ENCODE measurements at regions not wholly inside any gene's neighbourhood (a gene's known extent, or its start where the extent isn't known, plus 50 kb on each side); places are given as distances from the start of the nearest gene placed in this dataset.
"Not testable (repeated sequence)": the region's sequence is repeated elsewhere in the genome, so short reads cannot be mapped to it uniquely, and the experiment has no call there.

GRCh38 chr7:32788174-32788573 lies 103.4 kb downstream of the KBTBD2 start:
- not testable (repeated sequence) for H3K36me3 ChIP-seq (ENCODE audit: control insufficient read depth in 2 of 2, insufficient read depth in 2 of 2, low read length in 1 of 2); H3K9me3 ChIP-seq (ENCODE audit: control insufficient read depth in 2 of 2, insufficient read depth in 1 of 2, low read length in 1 of 2); H3K27ac ChIP-seq (ENCODE audit: low read depth in 1 of 2, low read length in 1 of 2); H3K27me3 ChIP-seq (ENCODE audit: control insufficient read depth in 2 of 2, insufficient read depth in 1 of 2, low read length in 1 of 2); H3K4me3 ChIP-seq (ENCODE audit: low read length in 2 of 2); DNase-seq (ENCODE audit: low read depth in 6 of 9, low spot score in 9 of 9); H3K4me1 ChIP-seq (ENCODE audit: control insufficient read depth in 2 of 2, insufficient read depth in 2 of 2, low read length in 2 of 2)
- 97% methylated on average over 2 of the region's 2 CpGs for WGBS

DNA sequence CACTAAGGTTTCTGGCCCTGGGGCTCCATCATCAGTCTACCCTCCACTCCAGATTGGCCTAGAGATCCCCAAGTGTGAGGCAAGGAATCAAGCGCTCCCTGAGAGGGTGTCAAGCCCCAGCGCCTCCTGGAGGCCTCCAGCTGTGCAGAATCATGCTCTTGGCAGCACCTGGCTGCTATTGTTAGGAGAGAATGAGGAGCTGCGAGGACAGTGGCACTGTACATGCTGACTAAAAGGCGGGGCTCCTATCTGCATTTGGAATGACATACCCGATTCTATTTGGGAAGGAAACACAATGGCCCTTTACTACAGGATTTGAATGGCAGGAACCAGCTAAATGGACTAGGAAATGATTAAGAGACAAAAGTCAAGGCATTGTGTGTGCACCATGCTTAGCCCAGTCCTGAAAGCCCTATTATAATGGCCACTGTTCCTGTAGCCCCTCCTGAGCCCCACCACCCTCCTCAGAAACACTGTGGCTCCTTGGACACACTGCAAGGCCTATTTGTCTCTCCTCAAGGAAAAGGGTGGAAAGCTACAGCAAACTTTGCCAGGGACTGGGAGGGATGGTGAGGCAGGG lies 106.1 kb downstream of the KBTBD2 start:
- H3K9me3 ChIP-seq (ENCODE audit: control insufficient read depth in 2 of 2, insufficient read depth in 1 of 2, low read length in 1 of 2); DNase-seq (ENCODE audit: low read depth in 6 of 9, low spot score in 9 of 9); H3K27me3 ChIP-seq (ENCODE audit: control insufficient read depth in 2 of 2, insufficient read depth in 1 of 2, low read length in 1 of 2); H3K4me3 ChIP-seq (ENCODE audit: low read length in 2 of 2); H3K27ac ChIP-seq (ENCODE audit: low read depth in 1 of 2, low read length in 1 of 2); H3K36me3 ChIP-seq (ENCODE audit: control insufficient read depth in 2 of 2, insufficient read depth in 2 of 2, low read length in 1 of 2); H3K4me1 ChIP-seq (ENCODE audit: control insufficient read depth in 2 of 2, insufficient read depth in 2 of 2, low read length in 2 of 2): not testable (repeated sequence)
- 93% methylated on average over 5 of the region's 5 CpGs for WGBS

DNA sequence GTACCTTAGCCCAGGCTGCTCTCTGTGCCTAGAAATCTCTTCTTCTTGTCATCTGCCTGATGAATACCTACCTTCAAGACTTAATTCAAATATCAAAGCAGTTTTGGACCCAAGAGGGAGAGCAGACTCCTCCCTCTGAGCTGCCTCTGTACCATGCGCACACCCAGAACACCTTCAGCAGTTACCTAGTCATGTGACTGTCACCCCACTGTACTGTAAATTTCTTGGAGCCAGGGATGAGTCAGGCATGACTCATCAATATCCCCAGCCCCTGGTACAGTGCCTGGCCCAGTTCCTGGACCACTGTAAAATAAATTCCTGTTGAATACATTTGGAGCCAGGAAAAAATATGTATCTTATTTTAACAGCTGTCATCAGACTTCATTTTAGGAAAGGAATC lies 111.7 kb downstream of the KBTBD2 start:
- H3K9me3 ChIP-seq (ENCODE audit: control insufficient read depth in 2 of 2, insufficient read depth in 1 of 2, low read length in 1 of 2); H3K27me3 ChIP-seq (ENCODE audit: control insufficient read depth in 2 of 2, insufficient read depth in 1 of 2, low read length in 1 of 2); H3K36me3 ChIP-seq (ENCODE audit: control insufficient read depth in 2 of 2, insufficient read depth in 2 of 2, low read length in 1 of 2); H3K27ac ChIP-seq (ENCODE audit: low read depth in 1 of 2, low read length in 1 of 2); H3K4me1 ChIP-seq (ENCODE audit: control insufficient read depth in 2 of 2, insufficient read depth in 2 of 2, low read length in 2 of 2); H3K4me3 ChIP-seq (ENCODE audit: low read length in 2 of 2); DNase-seq (ENCODE audit: low read depth in 6 of 9, low spot score in 9 of 9): not testable (repeated sequence)
- 95% methylated on average over 1 of the region's 1 CpG for WGBS

DNA sequence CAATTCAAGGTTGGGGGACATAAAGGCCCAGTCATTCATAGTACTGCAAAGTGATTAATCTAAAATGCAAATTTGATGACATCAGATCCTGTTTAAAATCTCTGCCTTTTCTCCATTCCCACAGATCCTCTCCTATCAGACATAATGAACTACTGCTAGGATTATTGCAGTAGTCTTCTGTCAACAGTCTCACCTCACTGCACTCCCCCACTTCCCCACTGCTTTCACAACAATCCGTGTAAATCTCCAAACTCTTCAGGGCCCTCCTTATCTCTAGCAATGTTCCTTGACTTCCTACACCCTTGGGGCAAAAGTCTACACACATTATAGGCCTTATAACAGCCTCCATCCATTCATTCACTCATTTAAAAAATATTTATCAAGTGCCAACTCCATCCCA lies 112.4 kb downstream of the KBTBD2 start:
- Histone ChIP-seq H3K36me3 (ENCODE audit: control insufficient read depth in 2 of 2, insufficient read depth in 2 of 2, low read length in 1 of 2) (no peaks in the 10 kb centered on the region), H3K4me1 (ENCODE audit: control insufficient read depth in 2 of 2, insufficient read depth in 2 of 2, low read length in 2 of 2) (no peaks in the 10 kb centered on the region), H3K27me3 (ENCODE audit: control insufficient read depth in 2 of 2, insufficient read depth in 1 of 2, low read length in 1 of 2) (no peaks in the 10 kb centered on the region), H3K27ac (ENCODE audit: low read depth in 1 of 2, low read length in 1 of 2) (no peak overlapping the region), H3K4me3 (ENCODE audit: low read length in 2 of 2) (no peak overlapping the region), H3K9me3 (ENCODE audit: control insufficient read depth in 2 of 2, insufficient read depth in 1 of 2, low read length in 1 of 2) (no peaks in the 10 kb centered on the region)
- 48% methylated on average over 1 of the region's 1 CpG for WGBS
- no peak for DNase-seq (ENCODE audit: low read depth in 6 of 9, low spot score in 9 of 9)

DNA sequence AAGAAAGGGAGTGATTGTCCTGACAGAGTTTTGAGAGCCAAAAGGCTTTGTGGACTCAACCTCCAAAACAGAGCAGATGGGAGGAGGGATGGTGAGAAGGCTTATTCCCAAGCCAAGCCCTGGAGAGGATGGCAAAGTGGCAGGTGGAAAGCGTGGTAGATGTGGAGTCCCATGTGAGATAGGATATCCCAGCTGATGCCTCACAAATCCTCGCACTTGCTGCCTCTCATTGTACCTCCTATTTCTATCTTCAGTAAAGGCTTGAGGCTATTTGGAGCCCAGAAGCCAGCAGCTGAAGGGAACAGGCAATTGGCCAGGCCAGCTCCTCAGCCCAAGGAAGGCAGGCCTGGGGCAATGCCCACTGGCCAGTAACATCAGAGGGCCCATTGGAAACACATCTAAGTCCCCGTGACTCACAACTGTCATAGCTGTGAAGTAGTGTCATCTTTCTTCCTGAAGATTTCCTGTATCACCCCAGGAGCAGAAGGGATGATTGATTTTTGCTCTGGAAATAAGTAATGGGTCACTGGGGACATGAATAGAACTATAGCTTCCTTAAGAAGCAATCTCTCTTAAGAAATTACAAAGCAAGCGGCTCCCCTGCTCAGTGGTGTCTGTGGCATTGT lies 114.4 kb downstream of the KBTBD2 start:
- not testable (repeated sequence) for DNase-seq (ENCODE audit: low read depth in 6 of 9, low spot score in 9 of 9); H3K9me3 ChIP-seq (ENCODE audit: control insufficient read depth in 2 of 2, insufficient read depth in 1 of 2, low read length in 1 of 2); H3K27me3 ChIP-seq (ENCODE audit: control insufficient read depth in 2 of 2, insufficient read depth in 1 of 2, low read length in 1 of 2); H3K27ac ChIP-seq (ENCODE audit: low read depth in 1 of 2, low read length in 1 of 2); H3K4me3 ChIP-seq (ENCODE audit: low read length in 2 of 2); H3K4me1 ChIP-seq (ENCODE audit: control insufficient read depth in 2 of 2, insufficient read depth in 2 of 2, low read length in 2 of 2); H3K36me3 ChIP-seq (ENCODE audit: control insufficient read depth in 2 of 2, insufficient read depth in 2 of 2, low read length in 1 of 2)
- WGBS = 97% methylated on average over 4 of the region's 4 CpGs

DNA sequence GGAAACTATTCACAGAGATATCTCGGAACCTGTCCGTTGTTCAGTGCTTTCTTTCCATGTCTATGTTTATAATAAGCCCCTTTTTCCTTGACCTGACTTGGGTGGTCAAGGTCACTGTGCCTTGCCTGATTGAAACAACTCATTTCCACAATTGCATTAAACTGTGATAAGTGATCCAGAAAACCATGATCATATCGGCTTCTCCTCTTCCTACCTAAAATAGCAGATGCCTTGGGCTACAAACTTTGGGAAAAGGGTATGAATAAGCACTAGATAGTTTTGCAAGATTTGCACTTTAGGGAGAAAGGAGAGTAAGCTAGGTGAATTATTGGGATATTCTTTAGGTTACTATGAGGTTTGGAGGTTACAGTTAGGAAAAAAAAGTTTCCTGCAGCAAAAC lies 115.2 kb downstream of the KBTBD2 start:
- 93% methylated on average over 3 of the region's 3 CpGs for WGBS
- DNase-seq (ENCODE audit: low read depth in 6 of 9, low spot score in 9 of 9); H3K4me3 ChIP-seq (ENCODE audit: low read length in 2 of 2); H3K27me3 ChIP-seq (ENCODE audit: control insufficient read depth in 2 of 2, insufficient read depth in 1 of 2, low read length in 1 of 2); H3K4me1 ChIP-seq (ENCODE audit: control insufficient read depth in 2 of 2, insufficient read depth in 2 of 2, low read length in 2 of 2); H3K27ac ChIP-seq (ENCODE audit: low read depth in 1 of 2, low read length in 1 of 2); H3K36me3 ChIP-seq (ENCODE audit: control insufficient read depth in 2 of 2, insufficient read depth in 2 of 2, low read length in 1 of 2); H3K9me3 ChIP-seq (ENCODE audit: control insufficient read depth in 2 of 2, insufficient read depth in 1 of 2, low read length in 1 of 2): not testable (repeated sequence)

DNA sequence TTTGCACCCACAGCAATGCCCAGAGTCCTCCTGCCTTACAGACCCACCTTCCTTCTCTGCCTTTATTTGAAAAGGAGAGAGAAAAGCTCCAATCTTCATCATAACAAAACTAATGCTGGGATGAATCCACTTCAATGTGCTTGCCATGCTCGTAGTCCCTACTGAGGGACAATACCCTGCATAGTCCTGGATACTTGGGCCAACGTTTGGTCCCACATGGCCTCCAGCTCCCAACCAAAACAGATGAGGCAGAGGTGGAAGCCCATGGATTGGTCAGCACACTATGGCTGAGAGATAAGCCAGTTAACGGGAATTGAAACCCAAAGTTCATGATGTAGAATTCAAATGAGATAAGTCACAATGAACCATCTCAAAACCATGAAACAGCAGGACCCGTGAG lies 115.8 kb downstream of the KBTBD2 start:
- not testable (repeated sequence) for H3K4me1 ChIP-seq (ENCODE audit: control insufficient read depth in 2 of 2, insufficient read depth in 2 of 2, low read length in 2 of 2); H3K27me3 ChIP-seq (ENCODE audit: control insufficient read depth in 2 of 2, insufficient read depth in 1 of 2, low read length in 1 of 2); H3K36me3 ChIP-seq (ENCODE audit: control insufficient read depth in 2 of 2, insufficient read depth in 2 of 2, low read length in 1 of 2); H3K4me3 ChIP-seq (ENCODE audit: low read length in 2 of 2); DNase-seq (ENCODE audit: low read depth in 6 of 9, low spot score in 9 of 9); H3K9me3 ChIP-seq (ENCODE audit: control insufficient read depth in 2 of 2, insufficient read depth in 1 of 2, low read length in 1 of 2); H3K27ac ChIP-seq (ENCODE audit: low read depth in 1 of 2, low read length in 1 of 2)
- WGBS = 64% methylated on average over 3 of the region's 4 CpGs

DNA sequence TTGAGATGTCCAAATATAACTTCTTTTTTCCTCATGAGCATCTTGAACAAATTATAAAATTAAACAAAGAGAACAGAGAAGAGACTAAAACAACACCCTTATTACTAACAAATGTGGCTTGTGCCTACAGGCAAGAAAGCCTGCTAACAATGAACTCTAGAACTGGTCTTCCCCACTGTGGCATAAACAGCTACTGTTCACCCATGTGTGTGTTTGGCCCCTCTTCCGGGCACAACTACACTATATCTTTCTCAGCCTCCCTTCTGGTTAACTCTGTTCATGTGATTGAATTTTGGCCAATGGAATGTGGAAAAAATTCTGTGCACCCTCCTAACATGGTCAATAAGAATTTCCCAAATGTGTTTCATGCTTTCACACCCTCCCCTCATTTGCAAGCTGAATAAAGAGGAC lies 117.0 kb downstream of the KBTBD2 start:
- Histone ChIP-seq H3K27ac (ENCODE audit: low read depth in 1 of 2, low read length in 1 of 2) (no peak overlapping the region), H3K9me3 (ENCODE audit: control insufficient read depth in 2 of 2, insufficient read depth in 1 of 2, low read length in 1 of 2) (no peaks in the 10 kb centered on the region), H3K36me3 (ENCODE audit: control insufficient read depth in 2 of 2, insufficient read depth in 2 of 2, low read length in 1 of 2) (no peaks in the 10 kb centered on the region), H3K27me3 (ENCODE audit: control insufficient read depth in 2 of 2, insufficient read depth in 1 of 2, low read length in 1 of 2) (no peaks in the 10 kb centered on the region), H3K4me1 (ENCODE audit: control insufficient read depth in 2 of 2, insufficient read depth in 2 of 2, low read length in 2 of 2) (no peaks in the 10 kb centered on the region), H3K4me3 (ENCODE audit: low read length in 2 of 2) (no peak overlapping the region)
- DNase-seq (ENCODE audit: low read depth in 6 of 9, low spot score in 9 of 9) = no peak
- WGBS = 100% methylated on average over 1 of the region's 1 CpG

- not testable (repeated sequence) for H3K9me3 ChIP-seq (ENCODE audit: control insufficient read depth in 2 of 2, insufficient read depth in 1 of 2, low read length in 1 of 2); H3K36me3 ChIP-seq (ENCODE audit: control insufficient read depth in 2 of 2, insufficient read depth in 2 of 2, low read length in 1 of 2); DNase-seq (ENCODE audit: low read depth in 6 of 9, low spot score in 9 of 9); H3K4me1 ChIP-seq (ENCODE audit: control insufficient read depth in 2 of 2, insufficient read depth in 2 of 2, low read length in 2 of 2); H3K4me3 ChIP-seq (ENCODE audit: low read length in 2 of 2); H3K27ac ChIP-seq (ENCODE audit: low read depth in 1 of 2, low read length in 1 of 2); H3K27me3 ChIP-seq (ENCODE audit: control insufficient read depth in 2 of 2, insufficient read depth in 1 of 2, low read length in 1 of 2)
- 80% methylated on average over 3 of the region's 3 CpGs for WGBS
These were observed 122.6 kb downstream of the KBTBD2 start for GRCh38 chr7:32768866-32769510.
